ENCODE measurements at regions not wholly inside any gene's neighbourhood (a gene's known extent, or its start where the extent isn't known, plus 50 kb on each side); places are given as distances from the start of the nearest gene placed in this dataset.

GRCh38 chr3:68142441-68142840 lies 488.0 kb upstream of the SUCLG2 start:
- TF ChIP-seq CTCF (IDR thresholded peaks at IDR 0.05; ENCODE audit: extremely low read depth in 1 of 2, insufficient read depth in 1 of 2, low read depth in 1 of 2, low read length in 2 of 2) (no peak), POLR2A (IDR thresholded peaks at IDR 0.05; ENCODE audit: low read depth, low read length) (no peak)

Data from endothelial cell of umbilical vein (primary cell).